ENCODE measurements at regions not wholly inside any gene's neighbourhood (a gene's known extent, or its start where the extent isn't known, plus 50 kb on each side); places are given as distances from the start of the nearest gene placed in this dataset.

- Histone ChIP-seq H3K9ac (ENCODE audit: low read length) (no peak overlapping the region), H3K4me1 (ENCODE audit: control insufficient read depth in 2 of 2, insufficient read depth in 2 of 2, low read length in 2 of 2) (no peaks in the 10 kb centered on the region), H3K4me2 (replicated peaks; ENCODE audit: low read depth, low read length, poor library complexity, severe bottlenecking) (no peak overlapping the region), H3K27ac (ENCODE audit: low read length in 2 of 2) (no peak overlapping the region), H3K9me3 (ENCODE audit: control extremely low read depth in 1 of 3, control insufficient read depth in 2 of 3, insufficient read depth in 1 of 3, low read length in 2 of 3) (no peaks in the 10 kb centered on the region), H3K79me2 (ENCODE audit: control insufficient read depth, insufficient read depth, low read length) (no peaks in the 10 kb centered on the region), H3K4me3 (ENCODE audit: control extremely low read depth in 1 of 5, extremely low read depth in 1 of 5, insufficient read depth in 1 of 5, low read depth in 2 of 5, low read length in 4 of 5) (no peak overlapping the region), H2AFZ (ENCODE audit: insufficient read depth, low read depth, low read length, poor library complexity, severe bottlenecking) (no peak overlapping the region), H4K20me1 (ENCODE audit: control insufficient read depth, insufficient read depth, low read length, poor library complexity, severe bottlenecking) (no peaks in the 10 kb centered on the region), H3K36me3 (replicated peaks in 1 of 2; ENCODE audit: control extremely low read depth in 1 of 2, control insufficient read depth in 1 of 2, extremely low read depth in 1 of 2, insufficient read depth in 2 of 2, low read length in 1 of 2) (no peaks in the 10 kb centered on the region), H3K27me3 (replicated peaks in 1 of 4; ENCODE audit: control extremely low read depth in 1 of 4, control insufficient read depth in 3 of 4, insufficient read depth in 4 of 4, low read length in 3 of 4) (no peaks in the 10 kb centered on the region)
- no peak for ATAC-seq (ENCODE audit: low read depth)
- Mint-ChIP-seq H3K4me1 (no peaks in the 10 kb centered on the region), H3K27ac (no peak overlapping the region), H3K4me3 (no peak overlapping the region), H3K27me3 (no peaks in the 10 kb centered on the region), H3K9me3 (ENCODE audit: insufficient read depth) (no peaks in the 10 kb centered on the region)
- intact Hi-C loops (cut with micrococcal nuclease), result no loop called here
- POLR2A ChIA-PET, result no interaction called here
- TF ChIP-seq CTCF (IDR thresholded peaks at IDR 0.05) (no peak), EZH2 (IDR thresholded peaks at IDR 0.05; ENCODE audit: borderline replicate concordance, insufficient read depth, low read depth, low read length, poor library complexity, severe bottlenecking) (no peak)
- CTCF ChIA-PET, result no interaction called here
- DNase-seq, result no peak
Observed at GRCh38 chr5:103360475-103360874, 101.9 kb downstream of the MACIR start.

- TF ChIP-seq EZH2 (IDR thresholded peaks at IDR 0.05; ENCODE audit: borderline replicate concordance, insufficient read depth, low read depth, low read length, poor library complexity, severe bottlenecking) (no peak), CTCF (IDR thresholded peaks at IDR 0.05) (no peak)
- ChIA-PET POLR2A (no interaction called here), CTCF (no interaction called here)
- Histone ChIP-seq H3K36me3 (replicated peaks in 1 of 2; ENCODE audit: control extremely low read depth in 1 of 2, control insufficient read depth in 1 of 2, extremely low read depth in 1 of 2, insufficient read depth in 2 of 2, low read length in 1 of 2) (no peaks in the 10 kb centered on the region), H3K4me3 (ENCODE audit: control extremely low read depth in 1 of 5, extremely low read depth in 1 of 5, insufficient read depth in 1 of 5, low read depth in 2 of 5, low read length in 4 of 5) (no peak overlapping the region), H3K27ac (ENCODE audit: low read length in 2 of 2) (no peak overlapping the region), H3K9ac (ENCODE audit: low read length) (no peak overlapping the region), H3K4me1 (ENCODE audit: control insufficient read depth in 2 of 2, insufficient read depth in 2 of 2, low read length in 2 of 2) (no peaks in the 10 kb centered on the region), H3K79me2 (ENCODE audit: control insufficient read depth, insufficient read depth, low read length) (no peaks in the 10 kb centered on the region), H3K27me3 (replicated peaks in 1 of 4; ENCODE audit: control extremely low read depth in 1 of 4, control insufficient read depth in 3 of 4, insufficient read depth in 4 of 4, low read length in 3 of 4) (no peaks in the 10 kb centered on the region), H4K20me1 (ENCODE audit: control insufficient read depth, insufficient read depth, low read length, poor library complexity, severe bottlenecking) (no peaks in the 10 kb centered on the region), H3K4me2 (replicated peaks; ENCODE audit: low read depth, low read length, poor library complexity, severe bottlenecking) (no peak overlapping the region), H2AFZ (ENCODE audit: insufficient read depth, low read depth, low read length, poor library complexity, severe bottlenecking) (no peak overlapping the region), H3K9me3 (ENCODE audit: control extremely low read depth in 1 of 3, control insufficient read depth in 2 of 3, insufficient read depth in 1 of 3, low read length in 2 of 3) (no peaks in the 10 kb centered on the region)
- WGBS (ENCODE audit: insufficient coverage), result no CpG with 5 or more reads among the region's 6 CpGs
- no peaks in the 10 kb centered on the region for H3K9me3 Mint-ChIP-seq (ENCODE audit: insufficient read depth)
- intact Hi-C loops (cut with micrococcal nuclease), result no loop called here
- DNase-seq (no peak), ATAC-seq (ENCODE audit: low read depth) (no peak)
- H3K4me1 Mint-ChIP-seq, result no peaks in the 10 kb centered on the region
- H3K4me3 Mint-ChIP-seq, result no peak overlapping the region
- no peak overlapping the region for H3K27ac Mint-ChIP-seq
- peaks cover 2% of the 10 kb centered on the region for H3K27me3 Mint-ChIP-seq
Observed at GRCh38 chr5:103358305-103358995, 99.9 kb downstream of the MACIR start.
